ENCODE measurements at regions not wholly inside any gene's neighbourhood (a gene's known extent, or its start where the extent isn't known, plus 50 kb on each side); places are given as distances from the start of the nearest gene placed in this dataset.

- TF ChIP-seq CTCF (conservative IDR thresholded peaks at IDR 0.05; ENCODE audit: low read length) (no peak), EZH2phosphoT487 (IDR thresholded peaks at IDR 0.05; ENCODE audit: borderline replicate concordance) (no peak)
Measured at GRCh38 chr2:193989645-193990044, 1667.4 kb upstream of the SLC39A10 start.
